Astrocyte (in vitro differentiated cells and primary cell): ENCODE measurements at regions not wholly inside any gene's neighbourhood (a gene's known extent, or its start where the extent isn't known, plus 50 kb on each side); places are given as distances from the start of the nearest gene placed in this dataset.
A peak's percentile ranks its signal among the peaks of the same experiment; 100 is the strongest.

Source experiments
- DNase-seq: peaks from one replicate; pipeline ENCODE4 v3.0.0-alpha.2; 2010; ENCODE audit warnings: low read depth
- FAIRE-seq: peaks from 2 replicates; lab custom pipeline; 2011; peaks lifted over from hg19 to GRCh38; lab: Jason Lieb, UNC
- H2AFZ ChIP-seq: 2 replicates; pipeline ENCODE4 v1.6.0; 2012; ENCODE audit warnings: low read depth, low read length, inconsistent platforms
- H3K27ac ChIP-seq: 2 replicates; pipeline ENCODE4 v1.5.1; 2011; ENCODE audit warnings: low read depth, low read length, inconsistent platforms
- H3K27me3 ChIP-seq: 2 replicates; pipeline ENCODE4 v1.6.0; 2011; ENCODE audit warnings: low read length, inconsistent platforms; ENCODE audit not compliant: insufficient read depth
- H3K36me3 ChIP-seq: 2 replicates; pipeline ENCODE4 v1.5.1; 2011; ENCODE audit warnings: low read length, inconsistent platforms; ENCODE audit not compliant: insufficient read depth
- H3K4me1 ChIP-seq: 2 replicates; pipeline ENCODE4 v1.5.1; 2011; ENCODE audit warnings: low read length, inconsistent platforms; ENCODE audit not compliant: insufficient read depth
- H3K4me2 ChIP-seq: 2 replicates; pipeline ENCODE4 v1.6.0; 2012; ENCODE audit warnings: low read length, inconsistent platforms
- H3K4me3 ChIP-seq: 2 replicates; pipeline ENCODE4 v1.5.1; 2011; ENCODE audit warnings: low read depth, mild to moderate bottlenecking, low read length, inconsistent platforms; ENCODE audit not compliant: insufficient read depth
- H3K79me2 ChIP-seq: 2 replicates; pipeline ENCODE4 v1.6.0; 2012; ENCODE audit warnings: mild to moderate bottlenecking, low read length, inconsistent platforms; ENCODE audit not compliant: insufficient read depth
- H3K9ac ChIP-seq: 2 replicates; pipeline ENCODE4 v1.6.0; 2012; ENCODE audit warnings: mild to moderate bottlenecking, low read length, inconsistent platforms
- H3K9me3 ChIP-seq: 2 replicates; pipeline ENCODE4 v1.5.1; 2012; ENCODE audit warnings: low read depth, mild to moderate bottlenecking, low read length, inconsistent platforms; ENCODE audit not compliant: insufficient read depth
- H4K20me1 ChIP-seq: 2 replicates; pipeline ENCODE4 v1.6.0; 2012; ENCODE audit warnings: low read length, inconsistent platforms; ENCODE audit not compliant: insufficient read depth
- H3K27ac Mint-ChIP-seq: one replicate; pipeline ENCODE4 v1.8.0; 2021; ENCODE audit warnings: mild to moderate bottlenecking, mixed read lengths; ENCODE audit not compliant: unreplicated experiment
- H3K27me3 Mint-ChIP-seq: one replicate; pipeline ENCODE4 v1.8.0; 2021; ENCODE audit warnings: low read depth, mixed read lengths; ENCODE audit not compliant: unreplicated experiment
- H3K36me3 Mint-ChIP-seq: one replicate; pipeline ENCODE4 v1.8.0; 2021; ENCODE audit warnings: low read depth, mixed read lengths; ENCODE audit not compliant: unreplicated experiment
- H3K4me1 Mint-ChIP-seq: one replicate; pipeline ENCODE4 v1.8.0; 2021; ENCODE audit warnings: low read depth, mixed read lengths; ENCODE audit not compliant: unreplicated experiment
- H3K4me3 Mint-ChIP-seq: one replicate; pipeline ENCODE4 v1.8.0; 2021; ENCODE audit warnings: mild to moderate bottlenecking, moderate library complexity, mixed read lengths; ENCODE audit not compliant: unreplicated experiment
- H3K9me3 Mint-ChIP-seq: one replicate; pipeline ENCODE4 v1.8.0; 2021; ENCODE audit warnings: mild to moderate bottlenecking, mixed read lengths; ENCODE audit not compliant: unreplicated experiment
- EZH2 ChIP-seq: IDR thresholded peaks from 2 replicates; pipeline ENCODE4 v1.6.1; 2012; ENCODE audit warnings: mild to moderate bottlenecking, low read length, inconsistent platforms; ENCODE audit not compliant: insufficient read depth
- TF ChIP-seq, protein P1 (sequence below): IDR thresholded peaks from 2 replicates; pipeline ENCODE4 v1.5.1; 2011; ENCODE audit warnings: low read depth, mild to moderate bottlenecking, inconsistent platforms, low read length, moderate library complexity; ENCODE audit not compliant: insufficient read depth

DNA sequence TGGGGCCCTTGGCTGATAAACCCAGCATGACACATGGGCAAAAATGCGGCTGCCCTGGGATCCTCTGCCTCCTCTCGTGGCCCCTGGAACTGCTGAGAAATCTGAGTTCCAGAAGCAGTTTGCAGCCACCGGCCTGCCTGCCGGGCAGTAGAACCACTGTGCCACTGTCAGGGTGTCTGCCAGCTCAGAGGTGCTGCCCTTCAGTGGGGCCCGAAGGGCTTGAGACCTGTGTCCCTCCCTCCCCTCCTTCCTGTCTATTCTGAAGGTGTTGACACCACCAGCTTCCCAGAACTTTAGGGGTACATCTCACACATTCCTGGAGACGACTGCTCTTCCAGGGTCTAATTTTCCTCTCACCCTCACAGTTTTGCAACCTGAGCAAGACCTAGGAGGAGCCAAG is 88.2 kb upstream of the POMGNT2 start:
- H3K27ac Mint-ChIP-seq = no peak overlapping the region
- H3K79me2 ChIP-seq = no peaks in the 10 kb centered on the region
- DNase-seq = no peak

DNA sequence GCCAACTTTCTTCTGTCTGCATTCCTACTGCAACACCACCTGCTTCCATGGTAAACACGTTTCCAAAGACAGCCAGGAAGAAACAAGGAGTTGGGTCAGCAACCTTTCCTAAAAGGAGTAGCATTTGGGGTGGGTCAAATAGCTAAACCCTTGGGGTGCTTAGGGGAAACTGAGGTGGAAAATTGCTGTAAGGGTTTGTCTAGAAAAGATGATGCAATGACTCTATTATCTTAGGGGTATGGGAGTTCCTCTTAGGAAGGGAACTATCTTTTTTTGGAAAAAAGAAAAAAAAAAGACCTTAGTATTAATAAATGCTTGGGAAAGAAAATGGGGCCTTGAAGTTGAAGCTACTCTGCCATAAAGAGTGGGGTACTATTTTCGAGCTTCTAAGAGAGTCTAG is 86.1 kb upstream of the POMGNT2 start:
- H3K4me1 ChIP-seq = peaks cover 6% of the 10 kb centered on the region
- no peak overlapping the region for H3K4me2 ChIP-seq
- no peaks in the 10 kb centered on the region for H3K79me2 ChIP-seq
- DNase-seq = no peak
- no peak overlapping the region for H3K27ac ChIP-seq
- Mint-ChIP-seq H3K4me3 (no peak overlapping the region), H3K4me1 (peaks cover 8% of the 10 kb centered on the region), H3K27me3 (peaks cover 35% of the 10 kb centered on the region), H3K9me3 (peaks cover 6% of the 10 kb centered on the region), H3K27ac (no peak overlapping the region), H3K36me3 (no peaks in the 10 kb centered on the region)
- H3K36me3 ChIP-seq = no peaks in the 10 kb centered on the region
- TF ChIP-seq, protein P1, sequence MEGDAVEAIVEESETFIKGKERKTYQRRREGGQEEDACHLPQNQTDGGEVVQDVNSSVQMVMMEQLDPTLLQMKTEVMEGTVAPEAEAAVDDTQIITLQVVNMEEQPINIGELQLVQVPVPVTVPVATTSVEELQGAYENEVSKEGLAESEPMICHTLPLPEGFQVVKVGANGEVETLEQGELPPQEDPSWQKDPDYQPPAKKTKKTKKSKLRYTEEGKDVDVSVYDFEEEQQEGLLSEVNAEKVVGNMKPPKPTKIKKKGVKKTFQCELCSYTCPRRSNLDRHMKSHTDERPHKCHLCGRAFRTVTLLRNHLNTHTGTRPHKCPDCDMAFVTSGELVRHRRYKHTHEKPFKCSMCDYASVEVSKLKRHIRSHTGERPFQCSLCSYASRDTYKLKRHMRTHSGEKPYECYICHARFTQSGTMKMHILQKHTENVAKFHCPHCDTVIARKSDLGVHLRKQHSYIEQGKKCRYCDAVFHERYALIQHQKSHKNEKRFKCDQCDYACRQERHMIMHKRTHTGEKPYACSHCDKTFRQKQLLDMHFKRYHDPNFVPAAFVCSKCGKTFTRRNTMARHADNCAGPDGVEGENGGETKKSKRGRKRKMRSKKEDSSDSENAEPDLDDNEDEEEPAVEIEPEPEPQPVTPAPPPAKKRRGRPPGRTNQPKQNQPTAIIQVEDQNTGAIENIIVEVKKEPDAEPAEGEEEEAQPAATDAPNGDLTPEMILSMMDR = no peak
- TF ChIP-seq EZH2 = no peak
- no peak overlapping the region for H3K4me3 ChIP-seq
- no peaks in the 10 kb centered on the region for H3K9me3 ChIP-seq
- no peak overlapping the region for H2AFZ ChIP-seq
- no peaks in the 10 kb centered on the region for H3K27me3 ChIP-seq
- H3K9ac ChIP-seq = no peak overlapping the region
- FAIRE-seq = no peak
- H4K20me1 ChIP-seq = no peaks in the 10 kb centered on the region

More for the DNA sequence above, 88.2 kb upstream of the POMGNT2 start:
- H3K4me1 ChIP-seq = peaks cover 6% of the 10 kb centered on the region
- Mint-ChIP-seq H3K27me3 (peaks cover 33% of the 10 kb centered on the region), H3K4me3 (no peak overlapping the region), H3K4me1 (peaks cover 8% of the 10 kb centered on the region), H3K36me3 (no peaks in the 10 kb centered on the region), H3K9me3 (peaks cover 7% of the 10 kb centered on the region)
- no peak overlapping the region for H3K9ac ChIP-seq
- no peaks in the 10 kb centered on the region for H4K20me1 ChIP-seq
- H3K4me3 ChIP-seq = no peak overlapping the region
- H3K27me3 ChIP-seq = no peaks in the 10 kb centered on the region
- no peak overlapping the region for H3K27ac ChIP-seq
- H2AFZ ChIP-seq = no peak overlapping the region
- no peak for TF ChIP-seq EZH2
- TF ChIP-seq, protein P1 = no peak
- H3K9me3 ChIP-seq = no peaks in the 10 kb centered on the region
- H3K36me3 ChIP-seq = no peaks in the 10 kb centered on the region
- FAIRE-seq = no peak
- H3K4me2 ChIP-seq = no peak overlapping the region

DNA sequence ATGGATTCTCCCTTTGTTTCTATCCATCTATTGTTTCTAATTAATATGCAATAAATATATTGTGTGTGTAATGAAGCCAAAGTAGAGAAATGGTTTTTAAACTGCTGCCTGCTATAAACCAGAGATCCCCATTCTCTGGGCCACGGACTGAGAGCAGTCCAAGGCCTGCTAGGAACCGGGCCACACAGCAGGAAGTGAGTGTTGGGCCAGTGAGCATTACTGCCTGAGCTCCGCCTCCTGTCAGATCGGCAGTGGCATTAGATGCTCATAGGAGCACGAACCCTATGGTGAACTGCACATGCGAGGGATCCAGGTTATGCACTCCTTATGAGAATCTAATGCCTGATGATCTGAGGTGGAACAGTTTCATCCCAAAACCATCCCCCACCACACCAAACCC is 85.2 kb upstream of the POMGNT2 start:
- FAIRE-seq = no peak

More for the DNA sequence above, 85.2 kb upstream of the POMGNT2 start:
- Histone ChIP-seq H3K4me1 (peaks cover 6% of the 10 kb centered on the region), H3K36me3 (no peaks in the 10 kb centered on the region), H4K20me1 (no peaks in the 10 kb centered on the region), H3K27me3 (no peaks in the 10 kb centered on the region), H3K79me2 (no peaks in the 10 kb centered on the region), H2AFZ (no peak overlapping the region), H3K9ac (no peak overlapping the region), H3K9me3 (no peaks in the 10 kb centered on the region), H3K4me3 (no peak overlapping the region), H3K4me2 (no peak overlapping the region), H3K27ac (peak overlapping the region; percentile 82)
- no peak for DNase-seq
- H3K36me3 Mint-ChIP-seq = no peaks in the 10 kb centered on the region
- H3K9me3 Mint-ChIP-seq = peaks cover 6% of the 10 kb centered on the region
- no peak overlapping the region for H3K4me3 Mint-ChIP-seq
- no peak overlapping the region for H3K27ac Mint-ChIP-seq
- peaks cover 34% of the 10 kb centered on the region for H3K27me3 Mint-ChIP-seq
- H3K4me1 Mint-ChIP-seq = peaks cover 8% of the 10 kb centered on the region
- TF ChIP-seq, protein P1 = no peak
- TF ChIP-seq EZH2 = no peak
